ENCODE measurements at regions not wholly inside any gene's neighbourhood (a gene's known extent, or its start where the extent isn't known, plus 50 kb on each side); places are given as distances from the start of the nearest gene placed in this dataset.

DNA sequence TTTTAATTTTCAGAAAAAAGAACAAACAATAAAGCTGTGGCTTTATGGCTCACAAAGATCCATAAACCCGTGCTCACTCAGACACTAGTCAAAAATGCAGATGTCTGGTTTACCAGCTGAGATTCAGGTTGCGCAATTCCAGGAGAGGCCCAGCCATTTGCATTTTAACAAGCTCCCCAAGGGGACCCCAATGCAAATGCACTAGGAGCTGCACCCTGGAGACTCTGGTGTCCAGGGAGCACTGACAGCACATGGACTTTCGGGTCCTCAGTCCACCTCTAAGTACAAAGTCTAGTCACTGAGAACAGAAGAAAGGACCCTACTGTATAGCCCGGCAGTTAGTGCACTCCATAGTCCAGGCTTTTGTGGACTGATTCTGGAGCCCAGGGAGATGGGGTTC is 326.3 kb downstream of the MAF start:
- H3K27me3 ChIP-seq (ENCODE audit: control insufficient read depth in 4 of 4, insufficient read depth in 4 of 4, low read length in 3 of 4): no peaks in the 10 kb centered on the region
- H3K4me1 ChIP-seq (ENCODE audit: control insufficient read depth in 4 of 4, insufficient read depth in 4 of 4, low read length in 3 of 4): no peaks in the 10 kb centered on the region
- no peak overlapping the region for H3K4me3 ChIP-seq (ENCODE audit: low read depth in 1 of 3, low read length in 3 of 3)
- no peak for DNase-seq (ENCODE audit: low spot score)
- no peak overlapping the region for H3K27ac ChIP-seq (ENCODE audit: low read depth in 1 of 2, low read length in 2 of 2)
- H3K36me3 ChIP-seq (ENCODE audit: control insufficient read depth in 4 of 4, insufficient read depth in 3 of 4, low read depth in 1 of 4, low read length in 3 of 4): no peaks in the 10 kb centered on the region
- no peak overlapping the region for H3K9ac ChIP-seq (ENCODE audit: low read depth in 1 of 2, low read length in 2 of 2)
- 90% methylated on average over 4 of the region's 4 CpGs for WGBS
- TF ChIP-seq RAD21 (IDR thresholded peaks at IDR 0.05) (no peak), RXRA (IDR thresholded peaks at IDR 0.05) (no peak)
- no peaks in the 10 kb centered on the region for H3K9me3 ChIP-seq (ENCODE audit: control insufficient read depth in 4 of 4, low read length in 3 of 4)

DNA sequence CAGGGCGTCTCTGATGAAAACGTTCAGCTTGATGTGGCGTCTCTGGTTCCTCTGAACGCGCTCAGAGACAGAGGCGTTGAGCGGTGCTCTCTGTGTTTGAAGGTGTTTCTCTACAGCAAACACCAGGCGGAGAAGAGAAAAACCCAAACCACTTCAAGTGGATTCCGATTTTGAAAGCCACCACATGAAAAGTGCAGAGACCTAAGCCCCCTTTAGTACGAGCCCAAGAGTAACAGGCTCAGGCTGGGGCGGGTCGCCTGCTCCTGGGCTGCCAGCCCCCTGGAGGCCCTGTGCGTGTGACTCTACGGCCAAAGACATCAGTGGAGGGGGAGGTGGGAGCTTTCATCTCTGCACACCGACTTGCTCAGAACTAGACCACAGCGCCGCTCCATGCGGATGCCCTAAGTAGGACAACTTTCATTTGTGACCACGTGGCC is 328.4 kb downstream of the MAF start:
- 89% methylated on average over 19 of the region's 19 CpGs for WGBS

DNA sequence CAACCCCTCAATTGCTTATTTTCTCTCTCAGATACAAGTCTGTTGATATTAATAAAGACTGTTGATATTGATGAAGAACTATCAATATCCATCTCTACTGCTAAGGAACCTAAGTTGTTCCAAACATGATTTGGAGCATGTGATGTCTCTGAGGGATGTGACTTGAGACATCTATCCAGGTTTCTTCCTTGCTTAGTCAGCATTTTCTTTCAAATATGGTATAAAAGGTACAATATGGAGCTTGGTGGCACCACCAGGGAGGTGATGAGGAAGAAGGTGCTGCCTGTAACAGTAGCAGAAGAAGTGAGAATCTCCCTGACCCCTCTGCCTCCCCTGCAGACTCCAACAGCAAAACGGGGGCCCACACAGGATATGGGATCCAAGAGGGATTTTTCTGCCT is 329.0 kb downstream of the MAF start:
- DNase-seq (ENCODE audit: low spot score): no peak
- H3K27ac ChIP-seq (ENCODE audit: low read depth in 1 of 2, low read length in 2 of 2): no peak overlapping the region
- H3K9ac ChIP-seq (ENCODE audit: low read depth in 1 of 2, low read length in 2 of 2): no peak overlapping the region
- no peaks in the 10 kb centered on the region for H3K27me3 ChIP-seq (ENCODE audit: control insufficient read depth in 4 of 4, insufficient read depth in 4 of 4, low read length in 3 of 4)
- H3K36me3 ChIP-seq (ENCODE audit: control insufficient read depth in 4 of 4, insufficient read depth in 3 of 4, low read depth in 1 of 4, low read length in 3 of 4): no peaks in the 10 kb centered on the region
- WGBS: 0% methylated on average over 1 of the region's 1 CpG
- no peak overlapping the region for H3K4me3 ChIP-seq (ENCODE audit: low read depth in 1 of 3, low read length in 3 of 3)
- no peaks in the 10 kb centered on the region for H3K4me1 ChIP-seq (ENCODE audit: control insufficient read depth in 4 of 4, insufficient read depth in 4 of 4, low read length in 3 of 4)
- TF ChIP-seq JUND (IDR thresholded peaks at IDR 0.05): no peak
- TF ChIP-seq RXRA (IDR thresholded peaks at IDR 0.05): no peak
- TF ChIP-seq, protein P1, sequence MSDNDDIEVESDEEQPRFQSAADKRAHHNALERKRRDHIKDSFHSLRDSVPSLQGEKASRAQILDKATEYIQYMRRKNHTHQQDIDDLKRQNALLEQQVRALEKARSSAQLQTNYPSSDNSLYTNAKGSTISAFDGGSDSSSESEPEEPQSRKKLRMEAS (IDR thresholded peaks at IDR 0.05): no peak
- TF ChIP-seq, protein P2, sequence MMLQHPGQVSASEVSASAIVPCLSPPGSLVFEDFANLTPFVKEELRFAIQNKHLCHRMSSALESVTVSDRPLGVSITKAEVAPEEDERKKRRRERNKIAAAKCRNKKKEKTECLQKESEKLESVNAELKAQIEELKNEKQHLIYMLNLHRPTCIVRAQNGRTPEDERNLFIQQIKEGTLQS (IDR thresholded peaks at IDR 0.05): no peak
- TF ChIP-seq NR2F2 (IDR thresholded peaks at IDR 0.05): no peak
- no peak for TF ChIP-seq FOXA2 (IDR thresholded peaks at IDR 0.05)
- no peak for TF ChIP-seq HNF4G (IDR thresholded peaks at IDR 0.05)
- H3K9me3 ChIP-seq (ENCODE audit: control insufficient read depth in 4 of 4, low read length in 3 of 4): no peaks in the 10 kb centered on the region

More for the DNA sequence above, 328.4 kb downstream of the MAF start:
- Histone ChIP-seq H3K36me3 (ENCODE audit: control insufficient read depth in 4 of 4, insufficient read depth in 3 of 4, low read depth in 1 of 4, low read length in 3 of 4) (no peaks in the 10 kb centered on the region), H3K4me1 (ENCODE audit: control insufficient read depth in 4 of 4, insufficient read depth in 4 of 4, low read length in 3 of 4) (no peaks in the 10 kb centered on the region), H3K27ac (ENCODE audit: low read depth in 1 of 2, low read length in 2 of 2) (no peak overlapping the region), H3K9ac (ENCODE audit: low read depth in 1 of 2, low read length in 2 of 2) (no peak overlapping the region), H3K4me3 (ENCODE audit: low read depth in 1 of 3, low read length in 3 of 3) (no peak overlapping the region), H3K9me3 (ENCODE audit: control insufficient read depth in 4 of 4, low read length in 3 of 4) (no peaks in the 10 kb centered on the region), H3K27me3 (ENCODE audit: control insufficient read depth in 4 of 4, insufficient read depth in 4 of 4, low read length in 3 of 4) (no peaks in the 10 kb centered on the region)
- DNase-seq (ENCODE audit: low spot score): no peak
- TF ChIP-seq, protein P2 (IDR thresholded peaks at IDR 0.05): no peak
- TF ChIP-seq RXRA (IDR thresholded peaks at IDR 0.05) (no peak), NR2F2 (IDR thresholded peaks at IDR 0.05) (no peak), EGR1 (IDR thresholded peaks at IDR 0.05; ENCODE audit: low read depth in 2 of 2) (no peak), JUND (IDR thresholded peaks at IDR 0.05) (no peak), HNF4G (IDR thresholded peaks at IDR 0.05) (no peak), TAF1 (conservative IDR thresholded peaks at IDR 0.05) (no peak), FOXA2 (IDR thresholded peaks at IDR 0.05) (no peak), FOXA1 (IDR thresholded peaks at IDR 0.05) (no peak), RAD21 (IDR thresholded peaks at IDR 0.05) (no peak), HNF4A (conservative IDR thresholded peaks at IDR 0.05) (no peak), SP1 (IDR thresholded peaks at IDR 0.05) (no peak)
- TF ChIP-seq, protein P3, sequence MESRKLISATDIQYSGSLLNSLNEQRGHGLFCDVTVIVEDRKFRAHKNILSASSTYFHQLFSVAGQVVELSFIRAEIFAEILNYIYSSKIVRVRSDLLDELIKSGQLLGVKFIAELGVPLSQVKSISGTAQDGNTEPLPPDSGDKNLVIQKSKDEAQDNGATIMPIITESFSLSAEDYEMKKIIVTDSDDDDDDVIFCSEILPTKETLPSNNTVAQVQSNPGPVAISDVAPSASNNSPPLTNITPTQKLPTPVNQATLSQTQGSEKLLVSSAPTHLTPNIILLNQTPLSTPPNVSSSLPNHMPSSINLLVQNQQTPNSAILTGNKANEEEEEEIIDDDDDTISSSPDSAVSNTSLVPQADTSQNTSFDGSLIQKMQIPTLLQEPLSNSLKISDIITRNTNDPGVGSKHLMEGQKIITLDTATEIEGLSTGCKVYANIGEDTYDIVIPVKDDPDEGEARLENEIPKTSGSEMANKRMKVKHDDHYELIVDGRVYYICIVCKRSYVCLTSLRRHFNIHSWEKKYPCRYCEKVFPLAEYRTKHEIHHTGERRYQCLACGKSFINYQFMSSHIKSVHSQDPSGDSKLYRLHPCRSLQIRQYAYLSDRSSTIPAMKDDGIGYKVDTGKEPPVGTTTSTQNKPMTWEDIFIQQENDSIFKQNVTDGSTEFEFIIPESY (IDR thresholded peaks at IDR 0.05): no peak
